Activated naive CD4-positive, alpha-beta T cell treated with anti-CD3 and anti-CD28 coated beads for 36 hours (primary cell): ENCODE measurements at regions not wholly inside any gene's neighbourhood (a gene's known extent, or its start where the extent isn't known, plus 50 kb on each side); places are given as distances from the start of the nearest gene placed in this dataset.
"Not testable (repeated sequence)": the region's sequence is repeated elsewhere in the genome, so short reads cannot be mapped to it uniquely, and the experiment has no call there.

ENCODE experiments used
- CTCF ChIA-PET: fragments of 350-600 bp; sonication (Branson Sonifier 250); formaldehyde crosslinking; loops from one replicate; lab custom pipeline; 2021; ENCODE audit warnings: antibody characterized with exemption; lab: Charles Lee
- DNase-seq: peaks from one replicate; pipeline ENCODE4 v3.0.0-alpha.2; 2020
- H3K27ac Mint-ChIP-seq: one replicate; pipeline ENCODE4 v1.8.0; 2021; ENCODE audit warnings: mild to moderate bottlenecking, mixed read lengths
- H3K27me3 Mint-ChIP-seq: one replicate; pipeline ENCODE4 v1.8.0; 2021; ENCODE audit warnings: low read depth, mixed read lengths
- H3K36me3 Mint-ChIP-seq: one replicate; pipeline ENCODE4 v1.8.0; 2021; ENCODE audit warnings: low read depth, mixed read lengths
- H3K4me1 Mint-ChIP-seq: one replicate; pipeline ENCODE4 v1.8.0; 2021; ENCODE audit warnings: low read depth, mixed read lengths
- H3K4me3 Mint-ChIP-seq: one replicate; pipeline ENCODE4 v1.8.0; 2021; ENCODE audit warnings: mild to moderate bottlenecking, moderate library complexity, mixed read lengths
- H3K9me3 Mint-ChIP-seq: one replicate; pipeline ENCODE4 v1.8.0; 2021; ENCODE audit warnings: mixed read lengths
- intact Hi-C: fragments of 100-400 bp; cut with micrococcal nuclease; formaldehyde crosslinking; loops from one replicate; pipeline ENCODE4 v1.15.1; 2023

DNA sequence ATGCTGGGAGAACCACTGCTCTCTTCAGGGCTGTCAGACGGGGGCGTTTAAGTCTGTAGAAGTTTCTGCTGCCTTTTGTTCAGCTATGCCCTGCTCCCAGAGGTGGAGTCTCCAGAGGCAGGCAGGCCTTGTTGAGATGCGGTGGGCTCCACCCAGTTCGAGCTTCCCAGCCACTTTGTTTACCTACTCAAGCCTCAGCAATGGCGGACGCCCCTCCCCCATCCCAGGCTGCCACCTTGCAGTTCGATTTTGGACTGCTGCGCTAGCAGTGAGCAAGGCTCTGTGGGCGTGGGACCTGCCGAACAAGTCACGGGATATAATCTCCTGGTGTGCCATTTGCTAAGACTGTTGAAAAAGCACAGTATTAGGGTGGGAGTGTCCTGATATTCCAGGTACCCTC is 1057.9 kb upstream of the LRRTM1 start:
- DNase-seq, H3K27ac Mint-ChIP-seq, H3K36me3 Mint-ChIP-seq, H3K4me1 Mint-ChIP-seq, CTCF ChIA-PET, H3K27me3 Mint-ChIP-seq, H3K4me3 Mint-ChIP-seq, intact Hi-C loops: not testable (repeated sequence)
- peaks cover 23% of the 10 kb centered on the region for H3K9me3 Mint-ChIP-seq

DNA sequence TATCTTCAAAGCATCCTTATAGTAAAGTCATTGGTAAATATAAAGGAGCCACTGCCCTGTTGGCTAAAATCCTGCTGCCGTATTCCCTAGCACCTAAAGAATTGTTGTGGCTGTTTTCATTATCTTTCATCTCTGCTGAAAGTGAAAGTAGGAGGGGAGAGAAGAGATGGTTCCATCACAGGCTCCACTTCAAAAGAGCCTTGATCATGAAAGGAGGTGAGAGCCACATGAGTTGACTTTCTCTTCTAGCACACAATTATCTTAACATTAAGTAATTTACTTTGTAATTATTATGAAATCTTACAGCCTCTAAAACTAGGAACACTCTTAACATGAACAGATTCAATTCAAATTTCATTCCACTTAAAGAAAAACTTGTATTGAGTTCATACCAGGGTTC is 1050.9 kb upstream of the LRRTM1 start:
- no peak overlapping the region for H3K4me3 Mint-ChIP-seq
- no peak for DNase-seq
- H3K9me3 Mint-ChIP-seq = peaks cover 29% of the 10 kb centered on the region
- H3K36me3 Mint-ChIP-seq = no peaks in the 10 kb centered on the region
- intact Hi-C loops = no loop called here
- CTCF ChIA-PET = interaction anchor here (0.7 kb wide), 1 partner anchor 9 kb away, joined by 4 read pairs; no protein-coding TSS in a partner anchor
- H3K27me3 Mint-ChIP-seq = no peaks in the 10 kb centered on the region
- no peak overlapping the region for H3K27ac Mint-ChIP-seq
- no peaks in the 10 kb centered on the region for H3K4me1 Mint-ChIP-seq

DNA sequence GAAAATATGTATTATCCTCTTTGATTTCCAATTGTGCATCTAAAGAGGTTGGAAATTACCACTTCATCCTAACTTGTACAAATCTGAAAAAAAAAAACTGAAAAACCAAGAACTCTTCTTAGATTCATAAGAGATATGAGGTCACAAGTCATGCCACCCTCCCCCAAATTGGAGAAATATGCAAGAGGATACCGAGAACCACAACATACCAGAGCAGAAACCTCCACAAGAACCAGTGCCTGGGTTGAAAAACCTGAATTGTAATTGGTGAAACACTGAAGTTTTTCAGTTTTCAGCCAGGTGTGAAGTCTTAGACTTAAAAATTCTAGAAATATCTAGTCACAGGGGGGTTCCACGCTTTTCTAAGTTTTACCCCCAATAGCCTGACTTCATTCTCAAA is 1029.5 kb upstream of the LRRTM1 start:
- intact Hi-C loops = no loop called here
- Mint-ChIP-seq H3K4me1 (no peaks in the 10 kb centered on the region), H3K27ac (no peak overlapping the region), H3K27me3 (no peaks in the 10 kb centered on the region), H3K4me3 (no peak overlapping the region), H3K9me3 (peaks cover 3% of the 10 kb centered on the region), H3K36me3 (no peaks in the 10 kb centered on the region)
- CTCF ChIA-PET = no interaction called here
- DNase-seq = no peak

DNA sequence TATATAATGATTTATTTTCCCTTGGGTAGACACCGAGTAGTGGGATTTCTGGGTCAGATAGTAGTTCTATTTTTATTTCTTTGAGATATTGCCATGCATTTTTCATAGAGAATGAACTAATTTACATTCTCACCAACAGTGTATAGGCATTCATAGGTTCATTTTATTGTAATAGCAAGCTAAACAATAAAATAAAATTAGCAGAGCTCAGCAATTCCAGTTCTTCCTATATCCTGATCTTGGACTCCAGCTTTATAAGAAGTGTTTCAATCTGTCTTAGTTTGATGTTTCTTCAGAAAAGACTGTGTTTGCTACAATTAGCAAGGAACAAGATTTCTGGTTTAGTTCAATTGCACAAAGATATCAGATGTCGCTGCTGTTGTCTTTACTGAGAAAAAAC is 1024.4 kb upstream of the LRRTM1 start:
- Mint-ChIP-seq H3K9me3 (peaks cover 7% of the 10 kb centered on the region), H3K4me3 (no peak overlapping the region), H3K27me3 (no peaks in the 10 kb centered on the region), H3K27ac (no peak overlapping the region), H3K36me3 (no peaks in the 10 kb centered on the region), H3K4me1 (no peaks in the 10 kb centered on the region)
- CTCF ChIA-PET = no interaction called here
- intact Hi-C loops = no loop called here
- DNase-seq = no peak

DNA sequence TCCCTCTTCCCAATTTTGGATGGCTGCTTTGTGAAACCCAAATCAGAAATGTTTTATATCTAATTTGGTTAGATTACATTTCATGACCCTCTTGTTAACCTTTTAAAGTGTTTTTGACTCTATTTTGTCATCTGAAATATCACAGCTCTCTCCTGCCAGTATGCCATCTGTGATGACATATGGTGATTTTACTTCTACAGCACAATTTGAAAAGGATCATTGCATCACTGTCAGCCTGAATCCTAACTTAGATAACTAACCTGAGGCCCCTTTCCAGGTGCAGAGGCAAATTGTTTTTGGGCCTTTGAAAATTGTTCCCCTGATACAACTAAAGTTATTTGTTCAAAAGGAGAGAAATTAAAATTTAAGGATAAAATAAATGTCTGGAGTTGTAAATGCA is 1023.4 kb upstream of the LRRTM1 start:
- CTCF ChIA-PET = interaction anchor here (0.6 kb wide), 1 partner anchor 21 kb away, joined by 3 read pairs; no protein-coding TSS in a partner anchor

DNA sequence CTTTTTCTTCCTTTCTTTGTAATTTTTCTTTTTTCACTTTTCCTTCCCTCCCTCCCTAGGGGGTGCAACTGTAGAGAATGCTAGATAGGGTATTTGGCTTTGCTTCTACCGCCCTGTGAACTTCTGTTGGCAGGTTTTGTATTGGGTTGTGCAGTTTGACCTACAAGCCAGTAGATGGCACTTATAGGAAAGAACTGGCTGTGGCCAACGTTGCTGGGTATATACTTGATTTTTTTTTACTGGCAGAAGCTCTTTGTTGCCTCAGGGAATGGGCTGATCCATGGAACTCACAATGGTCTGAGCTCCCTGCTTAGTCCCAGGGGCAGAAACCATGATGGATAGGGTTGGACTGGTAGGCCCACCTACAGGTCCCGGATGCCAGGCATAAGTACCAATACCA is 1019.5 kb upstream of the LRRTM1 start:
- H3K9me3 Mint-ChIP-seq = peaks cover 26% of the 10 kb centered on the region
- intact Hi-C loops = no loop called here
- DNase-seq = no peak
- H3K27me3 Mint-ChIP-seq = no peaks in the 10 kb centered on the region
- H3K4me1 Mint-ChIP-seq = no peaks in the 10 kb centered on the region
- no peaks in the 10 kb centered on the region for H3K36me3 Mint-ChIP-seq
- no peak overlapping the region for H3K4me3 Mint-ChIP-seq
- no peak overlapping the region for H3K27ac Mint-ChIP-seq
- CTCF ChIA-PET = no interaction called here

More for the DNA sequence above, 1023.4 kb upstream of the LRRTM1 start:
- H3K9me3 Mint-ChIP-seq = peaks cover 15% of the 10 kb centered on the region
- DNase-seq = no peak
- H3K4me3 Mint-ChIP-seq = no peak overlapping the region
- intact Hi-C loops = no loop called here
- no peaks in the 10 kb centered on the region for H3K27me3 Mint-ChIP-seq
- no peaks in the 10 kb centered on the region for H3K4me1 Mint-ChIP-seq
- no peak overlapping the region for H3K27ac Mint-ChIP-seq
- no peaks in the 10 kb centered on the region for H3K36me3 Mint-ChIP-seq

DNA sequence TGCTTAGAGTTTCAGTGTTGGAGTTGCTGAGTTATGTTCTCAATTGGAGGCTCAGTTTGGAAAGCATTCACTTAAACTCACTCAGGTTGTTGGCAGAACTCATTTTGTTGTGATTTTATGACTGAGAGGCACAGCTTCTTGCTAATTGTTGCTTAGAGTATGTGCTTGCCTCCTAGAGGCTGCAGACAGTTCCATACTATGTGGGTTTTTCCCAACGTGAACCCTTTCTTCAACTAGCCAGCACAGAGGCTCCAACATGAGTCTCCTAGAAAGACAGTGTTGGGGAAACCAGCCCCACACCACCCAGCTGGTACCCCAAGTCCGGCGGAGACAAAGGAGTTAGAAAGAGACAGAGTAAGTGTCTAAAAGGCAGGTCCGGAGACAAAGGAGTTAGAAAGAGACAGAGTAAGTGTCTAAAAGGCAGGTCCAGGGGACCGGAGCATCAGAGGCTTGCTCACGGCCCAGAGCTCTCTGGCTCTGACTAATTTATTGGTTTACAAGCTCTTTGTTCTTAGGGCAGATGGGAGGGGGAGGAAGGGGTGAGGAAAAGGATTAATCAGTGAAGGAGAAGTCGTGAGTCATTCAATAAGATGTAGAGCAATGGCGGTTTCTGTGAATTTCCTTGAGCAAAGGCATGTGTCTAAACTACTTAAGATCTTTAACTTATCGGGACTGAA is 999.7 kb upstream of the LRRTM1 start:
- Mint-ChIP-seq H3K36me3 (no peaks in the 10 kb centered on the region), H3K4me1 (no peaks in the 10 kb centered on the region), H3K27ac (no peak overlapping the region), H3K27me3 (no peaks in the 10 kb centered on the region), H3K9me3 (peaks cover 14% of the 10 kb centered on the region), H3K4me3 (no peak overlapping the region)
- intact Hi-C loops = no loop called here
- CTCF ChIA-PET = no interaction called here
- DNase-seq = no peak

DNA sequence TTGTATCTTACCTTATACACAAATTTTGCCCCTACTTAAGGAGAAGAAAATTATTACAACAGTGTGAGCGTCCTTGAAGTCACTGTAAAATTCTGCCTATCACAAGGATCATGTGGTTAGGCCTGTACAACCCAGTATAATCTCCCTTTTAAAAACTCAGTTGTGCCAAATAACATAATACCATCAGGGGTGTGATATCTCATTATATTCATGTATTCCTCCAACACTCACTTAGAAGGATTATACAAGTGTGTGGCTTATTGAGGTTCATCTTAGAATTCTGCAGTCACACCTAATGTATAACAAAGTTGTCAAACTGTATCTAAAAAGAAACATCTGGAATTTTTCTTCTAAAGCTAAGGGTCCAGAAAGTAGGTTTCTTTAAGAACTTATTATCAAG is 998.8 kb upstream of the LRRTM1 start:
- H3K27ac Mint-ChIP-seq = no peak overlapping the region
- CTCF ChIA-PET = no interaction called here
- no peaks in the 10 kb centered on the region for H3K36me3 Mint-ChIP-seq
- no peaks in the 10 kb centered on the region for H3K4me1 Mint-ChIP-seq
- DNase-seq = no peak
- H3K4me3 Mint-ChIP-seq = no peak overlapping the region
- H3K27me3 Mint-ChIP-seq = no peaks in the 10 kb centered on the region
- peaks cover 14% of the 10 kb centered on the region for H3K9me3 Mint-ChIP-seq
- intact Hi-C loops = no loop called here

DNA sequence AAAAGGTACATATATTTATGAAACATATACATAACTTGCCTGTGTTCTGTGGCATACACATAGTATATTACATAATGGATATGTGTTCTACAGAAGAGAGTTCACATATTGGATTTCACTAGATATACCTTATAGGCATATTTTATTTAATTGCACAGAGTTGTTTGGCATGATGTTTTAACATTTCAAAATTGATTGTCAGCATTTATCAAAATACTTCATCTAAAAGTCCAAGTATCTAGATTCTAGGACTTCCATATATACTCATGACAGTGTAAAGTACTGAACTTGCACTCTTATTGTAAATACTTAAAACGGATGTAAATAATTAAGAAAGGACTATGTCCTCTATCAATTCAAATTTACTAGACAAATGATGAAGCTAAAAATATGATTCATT is 995.3 kb upstream of the LRRTM1 start:
- H3K36me3 Mint-ChIP-seq = no peaks in the 10 kb centered on the region
- intact Hi-C loops = no loop called here
- DNase-seq = no peak
- CTCF ChIA-PET = no interaction called here
- no peak overlapping the region for H3K4me3 Mint-ChIP-seq
- peaks cover 12% of the 10 kb centered on the region for H3K9me3 Mint-ChIP-seq
- no peak overlapping the region for H3K27ac Mint-ChIP-seq
- no peaks in the 10 kb centered on the region for H3K27me3 Mint-ChIP-seq
- no peaks in the 10 kb centered on the region for H3K4me1 Mint-ChIP-seq

DNA sequence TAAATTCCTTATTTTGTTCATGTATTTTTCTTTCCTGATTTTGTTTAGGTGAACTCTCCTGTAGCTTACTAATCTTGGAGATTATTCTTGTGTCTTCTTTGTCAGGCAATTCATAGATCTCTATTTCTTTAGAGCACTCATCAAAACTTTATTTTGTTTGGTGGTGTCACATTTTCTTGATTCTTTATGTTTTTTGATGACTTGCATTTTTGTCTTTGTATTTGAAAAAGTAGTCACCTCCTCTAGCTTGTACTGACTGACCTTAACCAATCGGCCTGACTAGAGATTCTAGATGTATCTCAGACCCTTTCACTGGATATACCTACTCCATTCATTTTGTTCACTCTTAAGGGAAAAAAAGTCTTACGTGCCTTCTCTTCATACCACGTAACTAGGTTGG is 986.3 kb upstream of the LRRTM1 start:
- no peak overlapping the region for H3K4me3 Mint-ChIP-seq
- H3K36me3 Mint-ChIP-seq = no peaks in the 10 kb centered on the region
- no peaks in the 10 kb centered on the region for H3K4me1 Mint-ChIP-seq
- intact Hi-C loops = no loop called here
- peaks cover 13% of the 10 kb centered on the region for H3K9me3 Mint-ChIP-seq
- no peak overlapping the region for H3K27ac Mint-ChIP-seq
- DNase-seq = no peak
- CTCF ChIA-PET = no interaction called here
- H3K27me3 Mint-ChIP-seq = no peaks in the 10 kb centered on the region

DNA sequence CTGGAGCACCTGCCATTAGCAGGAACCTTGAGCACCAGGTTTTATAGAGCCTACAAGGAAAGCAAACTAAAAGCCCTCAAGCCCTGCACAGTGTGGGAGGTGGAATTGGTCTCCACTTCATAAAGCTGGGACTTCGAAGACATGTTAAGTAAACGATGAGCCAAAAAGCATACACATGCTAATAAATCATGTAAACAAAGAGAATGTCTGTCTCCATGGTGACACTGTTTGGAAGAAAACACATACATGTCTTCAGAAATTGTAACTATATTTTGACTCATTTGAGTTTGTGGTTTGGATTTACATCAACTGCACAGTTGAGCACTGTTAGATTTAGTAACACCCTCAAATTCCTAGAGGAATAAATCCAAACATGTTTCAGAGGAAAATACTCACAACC is 978.5 kb upstream of the LRRTM1 start:
- H3K27me3 Mint-ChIP-seq = no peaks in the 10 kb centered on the region
- H3K27ac Mint-ChIP-seq = no peak overlapping the region
- intact Hi-C loops = no loop called here
- no peaks in the 10 kb centered on the region for H3K36me3 Mint-ChIP-seq
- peaks cover 11% of the 10 kb centered on the region for H3K9me3 Mint-ChIP-seq
- no peak for DNase-seq
- no peak overlapping the region for H3K4me3 Mint-ChIP-seq
- no peaks in the 10 kb centered on the region for H3K4me1 Mint-ChIP-seq
- CTCF ChIA-PET = no interaction called here

DNA sequence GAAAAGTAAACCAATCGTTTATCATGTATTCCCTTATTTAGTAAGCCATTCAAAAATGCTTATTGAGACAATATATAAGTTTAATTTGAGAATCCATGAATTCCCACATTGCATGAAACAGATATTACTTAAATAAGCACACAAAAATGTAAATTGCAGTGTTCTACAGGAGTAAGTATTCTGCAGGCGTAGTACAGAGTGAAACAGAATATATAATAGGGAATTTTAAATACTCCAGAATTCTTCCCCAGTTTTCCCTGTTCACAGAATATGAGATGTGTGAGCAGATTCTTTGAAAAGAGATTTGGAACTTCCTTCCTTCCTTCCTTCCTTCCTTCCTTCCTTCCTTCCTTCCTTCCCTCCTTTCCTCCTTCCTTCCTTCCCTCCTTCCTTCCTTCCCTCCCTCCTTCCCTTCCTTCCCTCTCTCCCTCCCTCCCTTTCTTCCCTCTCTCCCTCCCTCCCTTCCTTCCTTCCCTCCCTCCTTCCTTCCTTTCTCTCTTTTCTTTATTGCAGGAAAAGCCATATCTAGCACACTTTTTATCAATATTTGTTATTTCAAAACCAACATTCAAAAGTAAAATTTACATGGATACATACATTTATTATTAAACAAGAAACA is 977.7 kb upstream of the LRRTM1 start:
- H3K4me1 Mint-ChIP-seq = no peaks in the 10 kb centered on the region
- CTCF ChIA-PET = no interaction called here
- H3K4me3 Mint-ChIP-seq = no peak overlapping the region
- no peaks in the 10 kb centered on the region for H3K27me3 Mint-ChIP-seq
- intact Hi-C loops = no loop called here
- H3K36me3 Mint-ChIP-seq = no peaks in the 10 kb centered on the region
- peaks cover 11% of the 10 kb centered on the region for H3K9me3 Mint-ChIP-seq
- DNase-seq = no peak
- no peak overlapping the region for H3K27ac Mint-ChIP-seq

DNA sequence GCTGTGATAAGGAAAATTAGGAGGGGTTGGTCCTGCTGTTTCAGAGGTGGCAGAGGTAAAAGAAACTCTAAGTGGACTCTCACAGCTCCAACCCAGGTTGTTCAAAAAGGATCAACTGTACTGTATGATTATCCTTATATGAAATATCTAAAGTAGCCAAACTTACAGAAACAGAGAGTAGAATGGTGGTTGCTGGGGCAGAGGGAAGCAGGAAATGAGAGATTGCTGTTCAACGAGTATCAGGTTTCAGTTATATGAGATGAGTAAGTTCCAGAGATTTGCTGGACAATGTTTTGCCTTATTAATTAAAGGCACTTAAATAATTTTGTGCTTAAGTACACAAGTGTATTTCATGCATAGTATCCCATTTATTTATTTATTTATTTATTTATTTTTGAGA is 972.0 kb upstream of the LRRTM1 start:
- H3K4me3 Mint-ChIP-seq = no peak overlapping the region
- H3K36me3 Mint-ChIP-seq = no peaks in the 10 kb centered on the region
- no peaks in the 10 kb centered on the region for H3K4me1 Mint-ChIP-seq
- CTCF ChIA-PET = no interaction called here
- intact Hi-C loops = no loop called here
- no peaks in the 10 kb centered on the region for H3K27me3 Mint-ChIP-seq
- H3K9me3 Mint-ChIP-seq = peaks cover 13% of the 10 kb centered on the region
- no peak overlapping the region for H3K27ac Mint-ChIP-seq
- no peak for DNase-seq
